ENCODE measurements at regions not wholly inside any gene's neighbourhood (a gene's known extent, or its start where the extent isn't known, plus 50 kb on each side); places are given as distances from the start of the nearest gene placed in this dataset.

DNA sequence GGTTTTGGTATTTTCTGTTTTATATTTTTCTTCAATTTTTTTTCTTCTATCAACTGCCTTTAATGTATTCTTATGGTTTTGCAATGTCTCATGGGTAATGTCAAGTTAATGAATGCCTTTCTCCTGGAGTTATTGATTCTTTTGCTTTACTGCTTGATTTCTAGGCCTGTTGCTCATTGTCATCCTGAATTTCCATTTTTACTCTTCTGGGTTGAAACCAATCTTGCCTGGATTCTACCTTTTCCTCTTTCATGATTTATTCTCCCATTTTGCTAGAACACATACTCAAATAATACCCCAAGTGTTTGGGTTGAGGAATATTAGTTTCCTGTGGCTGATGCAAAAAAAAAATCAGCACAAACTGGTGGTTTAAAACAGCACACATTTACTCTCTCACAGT lies 315.2 kb upstream of the PDZRN3 start:
- TF ChIP-seq, protein P1, sequence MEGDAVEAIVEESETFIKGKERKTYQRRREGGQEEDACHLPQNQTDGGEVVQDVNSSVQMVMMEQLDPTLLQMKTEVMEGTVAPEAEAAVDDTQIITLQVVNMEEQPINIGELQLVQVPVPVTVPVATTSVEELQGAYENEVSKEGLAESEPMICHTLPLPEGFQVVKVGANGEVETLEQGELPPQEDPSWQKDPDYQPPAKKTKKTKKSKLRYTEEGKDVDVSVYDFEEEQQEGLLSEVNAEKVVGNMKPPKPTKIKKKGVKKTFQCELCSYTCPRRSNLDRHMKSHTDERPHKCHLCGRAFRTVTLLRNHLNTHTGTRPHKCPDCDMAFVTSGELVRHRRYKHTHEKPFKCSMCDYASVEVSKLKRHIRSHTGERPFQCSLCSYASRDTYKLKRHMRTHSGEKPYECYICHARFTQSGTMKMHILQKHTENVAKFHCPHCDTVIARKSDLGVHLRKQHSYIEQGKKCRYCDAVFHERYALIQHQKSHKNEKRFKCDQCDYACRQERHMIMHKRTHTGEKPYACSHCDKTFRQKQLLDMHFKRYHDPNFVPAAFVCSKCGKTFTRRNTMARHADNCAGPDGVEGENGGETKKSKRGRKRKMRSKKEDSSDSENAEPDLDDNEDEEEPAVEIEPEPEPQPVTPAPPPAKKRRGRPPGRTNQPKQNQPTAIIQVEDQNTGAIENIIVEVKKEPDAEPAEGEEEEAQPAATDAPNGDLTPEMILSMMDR (IDR thresholded peaks at IDR 0.05; ENCODE audit: low read depth, low read length, missing control alignments): no peak
- in situ Hi-C loops (cut with HindIII; ENCODE audit: low sequenced_read_pairs): no loop called here
- H3K4me3 ChIP-seq (ENCODE audit: low read depth, low read length): no peak overlapping the region
- no peak for DNase-seq (ENCODE audit: low read depth)

- DNase-seq (ENCODE audit: low read depth): no peak
- no peak overlapping the region for H3K4me3 ChIP-seq (ENCODE audit: low read depth, low read length)
- TF ChIP-seq, protein P1 (IDR thresholded peaks at IDR 0.05; ENCODE audit: low read depth, low read length, missing control alignments): no peak
- in situ Hi-C loops (cut with HindIII; ENCODE audit: low sequenced_read_pairs): no loop called here
These were observed 308.8 kb upstream of the PDZRN3 start for GRCh38 chr3:73933585-73933984.

GRCh38 chr3:73927203-73927570 lies 302.4 kb upstream of the PDZRN3 start:
- in situ Hi-C loops (cut with HindIII; ENCODE audit: low sequenced_read_pairs): no loop called here
- DNase-seq (ENCODE audit: low read depth): no peak
- TF ChIP-seq, protein P1 (IDR thresholded peaks at IDR 0.05; ENCODE audit: low read depth, low read length, missing control alignments): no peak
- no peak overlapping the region for H3K4me3 ChIP-seq (ENCODE audit: low read depth, low read length)

- no peak for DNase-seq (ENCODE audit: low read depth)
- no peak overlapping the region for H3K4me3 ChIP-seq (ENCODE audit: low read depth, low read length)
- in situ Hi-C loops (cut with HindIII; ENCODE audit: low sequenced_read_pairs): no loop called here
- TF ChIP-seq, protein P1 (IDR thresholded peaks at IDR 0.05; ENCODE audit: low read depth, low read length, missing control alignments): no peak
These were observed 301.8 kb upstream of the PDZRN3 start for GRCh38 chr3:73926360-73927202.

DNA sequence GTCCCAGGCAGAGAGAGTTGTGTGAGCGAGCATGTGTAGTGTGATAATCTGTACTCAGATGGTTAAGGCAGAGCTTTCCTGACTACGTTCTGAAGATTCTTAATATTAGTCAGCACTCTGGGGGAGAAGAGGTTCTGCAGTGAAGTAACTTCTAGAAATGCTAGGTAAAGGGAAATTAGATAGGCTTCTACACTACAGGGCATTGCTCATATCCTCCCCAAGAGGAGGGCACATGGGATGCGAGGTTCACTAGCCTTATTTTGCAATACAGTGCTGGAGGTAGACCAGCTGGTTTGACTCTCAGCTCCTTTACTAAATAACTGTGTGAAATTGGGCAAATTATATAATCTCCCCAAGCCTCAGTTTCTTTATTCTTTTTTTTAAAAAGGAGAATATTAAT lies 300.3 kb upstream of the PDZRN3 start:
- in situ Hi-C loops (cut with HindIII; ENCODE audit: low sequenced_read_pairs): no loop called here
- DNase-seq (ENCODE audit: low read depth): no peak
- TF ChIP-seq, protein P1 (IDR thresholded peaks at IDR 0.05; ENCODE audit: low read depth, low read length, missing control alignments): no peak
- H3K4me3 ChIP-seq (ENCODE audit: low read depth, low read length): no peak overlapping the region

- no peak overlapping the region for H3K4me3 ChIP-seq (ENCODE audit: low read depth, low read length)
- no peak for DNase-seq (ENCODE audit: low read depth)
- in situ Hi-C loops (cut with HindIII; ENCODE audit: low sequenced_read_pairs): no loop called here
- TF ChIP-seq, protein P1 (IDR thresholded peaks at IDR 0.05; ENCODE audit: low read depth, low read length, missing control alignments): no peak
These were observed 299.3 kb upstream of the PDZRN3 start for GRCh38 chr3:73924048-73924447.

Data from astrocyte of the cerebellum (primary cell).